GM12872 (cell line): ENCODE measurements at regions not wholly inside any gene's neighbourhood (a gene's known extent, or its start where the extent isn't known, plus 50 kb on each side); places are given as distances from the start of the nearest gene placed in this dataset.

Experiments
- TF ChIP-seq, protein P1 (sequence below): IDR thresholded peaks from 3 replicates; pipeline ENCODE4 v1.5.1; 2011; ENCODE audit warnings: low read depth, mild to moderate bottlenecking, low read length, moderate library complexity; ENCODE audit not compliant: insufficient read depth

DNA sequence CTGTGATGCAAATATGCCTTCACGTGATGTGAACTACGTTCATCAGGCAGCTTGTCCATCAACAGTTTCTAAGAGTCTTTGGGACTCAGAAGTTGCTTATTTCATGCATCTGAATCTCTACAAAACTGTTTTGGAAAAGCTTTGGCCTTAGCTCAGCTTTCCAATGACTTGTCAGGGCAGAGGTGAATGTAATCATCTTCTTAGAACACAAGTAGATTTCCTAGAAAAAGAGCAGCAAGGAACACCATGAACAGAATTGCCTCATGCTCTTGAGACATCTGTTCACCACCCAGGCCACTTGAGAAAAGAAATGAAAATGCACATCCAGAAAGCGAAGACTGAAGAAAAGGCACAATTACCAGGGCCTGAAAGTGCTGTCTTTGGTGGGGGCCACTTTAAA is 105.8 kb upstream of the PDHA1 start:
- TF ChIP-seq, protein P1, sequence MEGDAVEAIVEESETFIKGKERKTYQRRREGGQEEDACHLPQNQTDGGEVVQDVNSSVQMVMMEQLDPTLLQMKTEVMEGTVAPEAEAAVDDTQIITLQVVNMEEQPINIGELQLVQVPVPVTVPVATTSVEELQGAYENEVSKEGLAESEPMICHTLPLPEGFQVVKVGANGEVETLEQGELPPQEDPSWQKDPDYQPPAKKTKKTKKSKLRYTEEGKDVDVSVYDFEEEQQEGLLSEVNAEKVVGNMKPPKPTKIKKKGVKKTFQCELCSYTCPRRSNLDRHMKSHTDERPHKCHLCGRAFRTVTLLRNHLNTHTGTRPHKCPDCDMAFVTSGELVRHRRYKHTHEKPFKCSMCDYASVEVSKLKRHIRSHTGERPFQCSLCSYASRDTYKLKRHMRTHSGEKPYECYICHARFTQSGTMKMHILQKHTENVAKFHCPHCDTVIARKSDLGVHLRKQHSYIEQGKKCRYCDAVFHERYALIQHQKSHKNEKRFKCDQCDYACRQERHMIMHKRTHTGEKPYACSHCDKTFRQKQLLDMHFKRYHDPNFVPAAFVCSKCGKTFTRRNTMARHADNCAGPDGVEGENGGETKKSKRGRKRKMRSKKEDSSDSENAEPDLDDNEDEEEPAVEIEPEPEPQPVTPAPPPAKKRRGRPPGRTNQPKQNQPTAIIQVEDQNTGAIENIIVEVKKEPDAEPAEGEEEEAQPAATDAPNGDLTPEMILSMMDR, result no peak

DNA sequence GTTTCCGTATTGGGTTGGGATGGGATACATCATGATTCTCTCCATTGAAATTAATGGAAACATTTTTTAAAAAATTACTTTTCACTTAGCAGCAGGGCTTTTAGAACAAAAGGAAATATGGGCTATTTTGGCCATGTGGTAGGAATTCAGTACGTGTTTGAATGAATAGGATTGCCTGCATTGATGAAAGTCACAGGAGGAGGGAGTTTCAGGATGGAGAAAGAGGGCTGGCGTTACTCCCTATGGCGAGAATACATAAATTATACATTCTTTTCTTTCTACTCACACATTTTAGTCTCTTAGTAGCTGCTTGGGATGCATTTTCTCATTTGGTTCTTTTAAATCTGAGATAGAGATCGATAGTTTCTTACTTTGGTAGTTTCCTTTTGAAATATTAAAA is 100.3 kb upstream of the PDHA1 start:
- TF ChIP-seq, protein P1, result no peak

DNA sequence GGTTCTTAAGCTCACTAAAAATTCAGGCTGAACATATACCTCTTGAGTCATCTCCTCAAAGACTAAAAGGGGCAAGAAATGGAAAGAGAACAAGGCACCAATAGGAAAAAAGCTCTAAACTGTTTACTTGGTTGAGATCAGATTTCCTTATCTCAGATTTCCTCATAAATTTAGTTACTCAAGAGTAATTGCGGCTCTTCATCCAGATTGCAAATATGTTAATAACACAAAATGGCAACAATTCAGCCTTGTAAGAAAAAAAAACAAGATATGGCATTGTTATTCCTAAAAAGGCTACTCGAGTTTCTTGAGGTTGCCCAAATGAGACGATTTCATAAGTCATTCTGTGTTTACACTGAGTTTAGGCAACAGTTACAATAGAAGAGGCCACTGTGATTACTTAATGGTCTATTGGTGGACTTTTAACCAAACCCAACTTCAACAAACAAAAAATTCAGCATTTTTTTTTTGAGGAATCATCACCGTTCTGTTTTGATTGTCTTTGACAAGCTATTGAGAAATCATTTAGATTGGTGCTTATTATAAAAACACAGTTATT is 97.9 kb upstream of the PDHA1 start:
- TF ChIP-seq, protein P1, result no peak

DNA sequence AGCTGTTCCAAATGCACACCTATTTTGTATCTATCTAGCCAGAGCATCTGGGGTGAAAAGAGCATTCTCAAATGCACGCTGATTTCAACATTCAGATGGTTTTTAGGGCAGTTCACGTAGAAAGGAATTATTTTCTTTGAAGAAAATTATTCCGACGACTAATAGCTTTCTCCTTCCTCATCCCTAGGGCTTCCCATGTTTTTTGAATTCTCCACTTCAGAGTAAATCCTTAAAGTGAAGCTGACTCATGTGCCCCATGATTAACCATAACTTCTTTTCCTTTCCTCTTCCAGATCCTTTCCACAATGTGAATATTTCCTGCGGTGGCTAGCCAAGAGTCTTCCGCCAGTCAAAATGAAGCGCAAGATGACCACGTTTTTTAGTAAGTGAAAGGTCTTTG is 86.7 kb upstream of the PDHA1 start:
- TF ChIP-seq, protein P1, result no peak

DNA sequence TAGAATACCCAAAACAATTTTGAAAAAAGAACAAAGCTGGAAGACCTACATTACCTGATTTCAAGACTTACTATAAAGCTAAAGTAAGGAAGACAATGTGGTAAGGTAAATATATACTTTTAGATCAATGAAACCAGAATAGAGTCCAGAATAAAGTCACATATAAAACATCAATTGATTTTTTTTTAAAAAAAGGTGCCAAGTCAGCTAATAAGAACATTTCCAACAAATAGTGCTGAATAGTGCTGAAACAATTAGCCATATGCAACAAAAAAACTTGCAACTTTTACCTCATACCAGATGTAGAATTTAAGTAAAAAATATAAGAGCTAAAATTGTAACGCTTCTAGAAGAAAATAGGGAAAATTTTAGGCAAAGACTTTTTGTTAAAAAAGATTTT is 73.0 kb upstream of the PDHA1 start:
- TF ChIP-seq, protein P1, result no peak

DNA sequence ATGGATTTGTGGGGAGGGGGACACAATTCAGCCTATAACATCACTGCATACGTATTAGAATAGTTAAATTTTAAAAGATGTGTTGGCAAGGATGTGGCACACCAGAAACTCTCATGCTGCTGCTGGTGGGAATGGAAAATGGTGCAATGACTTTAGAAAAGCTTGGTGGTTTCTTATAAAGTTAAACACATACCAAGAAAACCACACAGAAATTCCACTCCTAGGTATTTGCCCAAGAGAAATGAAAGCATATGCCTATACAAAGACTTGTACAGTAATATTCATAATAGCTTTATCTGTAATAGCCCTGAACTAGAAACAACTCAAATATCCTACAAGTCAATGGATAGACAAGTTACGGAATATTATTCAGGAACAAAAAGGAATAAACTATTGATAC is 71.3 kb upstream of the PDHA1 start:
- TF ChIP-seq, protein P1, result no peak

DNA sequence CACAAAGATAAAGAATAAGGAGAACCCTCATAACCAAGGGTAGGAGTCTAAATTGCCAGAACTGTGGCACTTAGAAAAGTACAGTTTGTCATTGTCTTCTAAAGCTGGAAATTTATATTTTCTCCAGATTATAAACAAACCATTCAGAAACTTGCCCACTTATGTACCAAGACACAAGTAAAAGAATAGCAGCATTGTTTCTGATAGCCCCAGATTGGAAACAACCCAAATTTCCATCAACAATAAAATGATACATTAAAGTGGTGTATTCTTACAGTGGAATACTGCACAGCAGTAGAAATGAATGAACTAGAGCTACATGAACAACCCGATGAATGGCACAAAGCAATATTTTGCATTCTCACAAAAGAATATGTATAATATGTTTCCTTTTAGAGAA is 63.1 kb upstream of the PDHA1 start:
- TF ChIP-seq, protein P1, result no peak
